ENCODE measurements at regions not wholly inside any gene's neighbourhood (a gene's known extent, or its start where the extent isn't known, plus 50 kb on each side); places are given as distances from the start of the nearest gene placed in this dataset.
A peak's percentile ranks its signal among the peaks of the same experiment; 100 is the strongest.
"Not testable (repeated sequence)": the region's sequence is repeated elsewhere in the genome, so short reads cannot be mapped to it uniquely, and the experiment has no call there.

GRCh38 chr9:42852133-42852930, 668.9 kb downstream of the SPATA31A6 start:
- not testable (repeated sequence) for TF ChIP-seq HDAC2 (CRISPR knock-in tag; IDR thresholded peaks at IDR 0.05); TAF15 (IDR thresholded peaks at IDR 0.05; ENCODE audit: low read depth, low read length, poor library complexity, severe bottlenecking)
- TF ChIP-seq TAF1 (CRISPR knock-in tag; IDR thresholded peaks at IDR 0.05) = 0 out of 2 replicates have a peak, but pooled peaks have one; percentile 22
